RWPE2 (cell line): ENCODE measurements at regions not wholly inside any gene's neighbourhood (a gene's known extent, or its start where the extent isn't known, plus 50 kb on each side); places are given as distances from the start of the nearest gene placed in this dataset.
"Not testable (repeated sequence)": the region's sequence is repeated elsewhere in the genome, so short reads cannot be mapped to it uniquely, and the experiment has no call there.

ENCODE experiments used
- ATAC-seq: fragments of 200-7000 bp; cut with Tn5 transposase; 3 replicates; pipeline ENCODE4 v1.9.1; 2021; ENCODE audit warnings: low read depth
- DNase-seq: peaks from one replicate; pipeline ENCODE4 v3.0.0-alpha.2; 2020; ENCODE audit warnings: low spot score
- H3K27ac ChIP-seq: fragments of 450-650 bp; 2 replicates; pipeline ENCODE4 v1.5.1; 2017; ENCODE audit warnings: mild to moderate bottlenecking; ENCODE audit not compliant: poor library complexity, severe bottlenecking
- H3K27me3 ChIP-seq: fragments of 250-450 bp; sonication (Bioruptor Pico); 2 replicates; pipeline ENCODE4 v1.5.1; 2021; ENCODE audit warnings: mild to moderate bottlenecking, moderate library complexity; ENCODE audit not compliant: insufficient read depth, poor library complexity, severe bottlenecking
- H3K36me3 ChIP-seq: fragments of 250-450 bp; sonication (Bioruptor Pico); 2 replicates; pipeline ENCODE4 v1.5.1; 2020; ENCODE audit warnings: low read depth, mild to moderate bottlenecking, moderate library complexity
- H3K4me1 ChIP-seq: fragments of 250-450 bp; sonication (Bioruptor Pico); 2 replicates; pipeline ENCODE4 v1.5.1; 2021; ENCODE audit warnings: mild to moderate bottlenecking, moderate library complexity; ENCODE audit not compliant: insufficient read depth, poor library complexity, severe bottlenecking
- H3K4me3 ChIP-seq: fragments of 250-450 bp; sonication (Bioruptor Pico); 2 replicates; pipeline ENCODE4 v1.5.1; 2021; ENCODE audit warnings: mild to moderate bottlenecking, moderate library complexity; ENCODE audit not compliant: severe bottlenecking
- H3K9me3 ChIP-seq: fragments of 250-450 bp; sonication (Bioruptor Pico); 2 replicates; pipeline ENCODE4 v1.5.1; 2021; ENCODE audit warnings: mild to moderate bottlenecking, moderate library complexity; ENCODE audit not compliant: severe bottlenecking
- CTCF ChIP-seq: fragments of 450-650 bp; IDR thresholded peaks from one replicate; pipeline ENCODE4 v1.5.1; 2017; ENCODE audit warnings: mild to moderate bottlenecking, moderate library complexity; ENCODE audit not compliant: poor library complexity, severe bottlenecking

- not testable (repeated sequence) for ATAC-seq, H3K4me1 ChIP-seq, H3K9me3 ChIP-seq, H3K27me3 ChIP-seq, H3K27ac ChIP-seq, H3K4me3 ChIP-seq, DNase-seq, H3K36me3 ChIP-seq
Measured at GRCh38 chrX:99988532-99988931, 421.5 kb downstream of the PCDH19 start.

GRCh38 chrX:99973572-99974226 is 436.4 kb downstream of the PCDH19 start:
- Histone ChIP-seq H3K9me3 (no peaks in the 10 kb centered on the region), H3K27me3 (no peaks in the 10 kb centered on the region), H3K36me3 (no peaks in the 10 kb centered on the region), H3K27ac (no peak overlapping the region), H3K4me3 (no peak overlapping the region), H3K4me1 (no peaks in the 10 kb centered on the region)
- ATAC-seq = no peak
- TF ChIP-seq CTCF = no peak
- DNase-seq = no peak

- H3K9me3 ChIP-seq = no peaks in the 10 kb centered on the region
- no peak for TF ChIP-seq CTCF
- no peaks in the 10 kb centered on the region for H3K36me3 ChIP-seq
- no peak overlapping the region for H3K4me3 ChIP-seq
- ATAC-seq (no peak), DNase-seq (no peak)
- no peaks in the 10 kb centered on the region for H3K27me3 ChIP-seq
- no peak overlapping the region for H3K27ac ChIP-seq
- no peaks in the 10 kb centered on the region for H3K4me1 ChIP-seq
Measured at GRCh38 chrX:99939883-99940232, 470.2 kb downstream of the PCDH19 start.

- DNase-seq, H3K36me3 ChIP-seq, H3K9me3 ChIP-seq: not testable (repeated sequence)
Measured at GRCh38 chrX:99939206-99939882, 470.7 kb downstream of the PCDH19 start.

GRCh38 chrX:99938464-99938863 is 471.6 kb downstream of the PCDH19 start:
- TF ChIP-seq CTCF = no peak
- DNase-seq = no peak
- no peak overlapping the region for H3K27ac ChIP-seq
- H3K4me3 ChIP-seq = no peak overlapping the region
- no peaks in the 10 kb centered on the region for H3K27me3 ChIP-seq
- H3K36me3 ChIP-seq = no peaks in the 10 kb centered on the region
- H3K9me3 ChIP-seq = no peaks in the 10 kb centered on the region
- H3K4me1 ChIP-seq = no peaks in the 10 kb centered on the region
- no peak for ATAC-seq

More at GRCh38 chrX:99939206-99939882, 470.7 kb downstream of the PCDH19 start:
- H3K27ac ChIP-seq, H3K4me1 ChIP-seq, ATAC-seq, H3K4me3 ChIP-seq, H3K27me3 ChIP-seq: not testable (repeated sequence)

- Histone ChIP-seq H3K4me3 (no peak overlapping the region), H3K36me3 (no peaks in the 10 kb centered on the region), H3K9me3 (no peaks in the 10 kb centered on the region), H3K27ac (no peak overlapping the region), H3K27me3 (no peaks in the 10 kb centered on the region), H3K4me1 (no peaks in the 10 kb centered on the region)
- ATAC-seq (no peak), DNase-seq (no peak)
- no peak for TF ChIP-seq CTCF
Measured at GRCh38 chrX:99933865-99934264, 476.2 kb downstream of the PCDH19 start.
